ENCODE measurements at regions not wholly inside any gene's neighbourhood (a gene's known extent, or its start where the extent isn't known, plus 50 kb on each side); places are given as distances from the start of the nearest gene placed in this dataset.

GRCh38 chr13:109983447-109983846 lies 197.1 kb upstream of the IRS2 start:
- TF ChIP-seq, protein P1, sequence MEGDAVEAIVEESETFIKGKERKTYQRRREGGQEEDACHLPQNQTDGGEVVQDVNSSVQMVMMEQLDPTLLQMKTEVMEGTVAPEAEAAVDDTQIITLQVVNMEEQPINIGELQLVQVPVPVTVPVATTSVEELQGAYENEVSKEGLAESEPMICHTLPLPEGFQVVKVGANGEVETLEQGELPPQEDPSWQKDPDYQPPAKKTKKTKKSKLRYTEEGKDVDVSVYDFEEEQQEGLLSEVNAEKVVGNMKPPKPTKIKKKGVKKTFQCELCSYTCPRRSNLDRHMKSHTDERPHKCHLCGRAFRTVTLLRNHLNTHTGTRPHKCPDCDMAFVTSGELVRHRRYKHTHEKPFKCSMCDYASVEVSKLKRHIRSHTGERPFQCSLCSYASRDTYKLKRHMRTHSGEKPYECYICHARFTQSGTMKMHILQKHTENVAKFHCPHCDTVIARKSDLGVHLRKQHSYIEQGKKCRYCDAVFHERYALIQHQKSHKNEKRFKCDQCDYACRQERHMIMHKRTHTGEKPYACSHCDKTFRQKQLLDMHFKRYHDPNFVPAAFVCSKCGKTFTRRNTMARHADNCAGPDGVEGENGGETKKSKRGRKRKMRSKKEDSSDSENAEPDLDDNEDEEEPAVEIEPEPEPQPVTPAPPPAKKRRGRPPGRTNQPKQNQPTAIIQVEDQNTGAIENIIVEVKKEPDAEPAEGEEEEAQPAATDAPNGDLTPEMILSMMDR (IDR thresholded peaks at IDR 0.05) = no peak
- TF ChIP-seq POLR2A (IDR thresholded peaks at IDR 0.05) = no peak

All from thyroid gland (tissue), 4 donors.